ENCODE measurements at regions not wholly inside any gene's neighbourhood (a gene's known extent, or its start where the extent isn't known, plus 50 kb on each side); places are given as distances from the start of the nearest gene placed in this dataset.
"Not testable (repeated sequence)": the region's sequence is repeated elsewhere in the genome, so short reads cannot be mapped to it uniquely, and the experiment has no call there.

DNA sequence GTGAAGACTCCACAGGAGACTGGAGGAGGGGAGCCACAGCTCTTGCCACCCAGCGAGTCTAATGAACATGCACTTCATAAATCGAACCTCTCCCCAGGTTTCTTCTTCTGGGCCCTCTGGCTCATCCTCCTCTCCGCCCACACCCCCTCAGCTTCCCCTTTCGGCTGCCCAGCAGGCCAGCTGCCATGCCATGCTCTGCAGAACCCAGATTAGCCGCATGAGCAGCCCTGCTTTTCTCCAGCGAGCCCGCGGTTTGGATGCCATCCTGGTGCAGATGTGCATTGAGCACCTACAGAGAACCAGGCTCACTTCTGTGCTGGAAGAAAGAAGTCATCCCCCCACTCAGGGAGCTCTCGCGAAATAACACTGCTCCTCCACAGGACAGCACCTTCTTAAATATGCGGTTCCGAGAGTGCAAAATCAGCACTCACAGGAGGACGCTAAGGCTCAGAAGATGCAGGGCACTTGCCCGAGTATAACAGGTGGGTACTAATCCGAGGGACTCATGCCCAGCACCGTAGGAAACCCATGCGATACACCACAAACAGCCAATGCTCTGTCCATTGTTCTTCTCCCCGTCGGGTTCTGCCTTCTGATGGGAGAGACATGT, 143.0 kb upstream of the THBS2 start:
- TF ChIP-seq, protein P1, sequence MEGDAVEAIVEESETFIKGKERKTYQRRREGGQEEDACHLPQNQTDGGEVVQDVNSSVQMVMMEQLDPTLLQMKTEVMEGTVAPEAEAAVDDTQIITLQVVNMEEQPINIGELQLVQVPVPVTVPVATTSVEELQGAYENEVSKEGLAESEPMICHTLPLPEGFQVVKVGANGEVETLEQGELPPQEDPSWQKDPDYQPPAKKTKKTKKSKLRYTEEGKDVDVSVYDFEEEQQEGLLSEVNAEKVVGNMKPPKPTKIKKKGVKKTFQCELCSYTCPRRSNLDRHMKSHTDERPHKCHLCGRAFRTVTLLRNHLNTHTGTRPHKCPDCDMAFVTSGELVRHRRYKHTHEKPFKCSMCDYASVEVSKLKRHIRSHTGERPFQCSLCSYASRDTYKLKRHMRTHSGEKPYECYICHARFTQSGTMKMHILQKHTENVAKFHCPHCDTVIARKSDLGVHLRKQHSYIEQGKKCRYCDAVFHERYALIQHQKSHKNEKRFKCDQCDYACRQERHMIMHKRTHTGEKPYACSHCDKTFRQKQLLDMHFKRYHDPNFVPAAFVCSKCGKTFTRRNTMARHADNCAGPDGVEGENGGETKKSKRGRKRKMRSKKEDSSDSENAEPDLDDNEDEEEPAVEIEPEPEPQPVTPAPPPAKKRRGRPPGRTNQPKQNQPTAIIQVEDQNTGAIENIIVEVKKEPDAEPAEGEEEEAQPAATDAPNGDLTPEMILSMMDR (IDR thresholded peaks at IDR 0.05; ENCODE audit: unreplicated experiment) = no peak
- no peak overlapping the region for H3K4me3 Mint-ChIP-seq (ENCODE audit: low read depth)
- peaks cover 9% of the 10 kb centered on the region for H3K9me3 Mint-ChIP-seq (ENCODE audit: low read depth)

GRCh38 chr6:169396009-169396539, 142.4 kb upstream of the THBS2 start:
- H3K36me3 Mint-ChIP-seq (ENCODE audit: insufficient read depth); H3K4me1 Mint-ChIP-seq (ENCODE audit: low read depth): not testable (repeated sequence)
- peaks cover 13% of the 10 kb centered on the region for H3K9me3 Mint-ChIP-seq (ENCODE audit: low read depth)

More for the DNA sequence above, 143.0 kb upstream of the THBS2 start:
- H3K27ac Mint-ChIP-seq = no peak overlapping the region
- no peaks in the 10 kb centered on the region for H3K36me3 Mint-ChIP-seq (ENCODE audit: insufficient read depth)
- no peak for DNase-seq (ENCODE audit: low spot score, unreplicated experiment)
- H3K4me1 Mint-ChIP-seq (ENCODE audit: low read depth) = no peaks in the 10 kb centered on the region
- H3K27me3 Mint-ChIP-seq = peaks cover 11% of the 10 kb centered on the region

GRCh38 chr6:169395080-169395805, 141.6 kb upstream of the THBS2 start:
- Mint-ChIP-seq H3K4me3 (ENCODE audit: low read depth) (no peak overlapping the region), H3K4me1 (ENCODE audit: low read depth) (no peaks in the 10 kb centered on the region), H3K27me3 (peaks cover 11% of the 10 kb centered on the region), H3K36me3 (ENCODE audit: insufficient read depth) (no peaks in the 10 kb centered on the region), H3K27ac (no peak overlapping the region), H3K9me3 (ENCODE audit: low read depth) (peaks cover 19% of the 10 kb centered on the region)
- no peak for DNase-seq (ENCODE audit: low spot score, unreplicated experiment)
- TF ChIP-seq, protein P1 (IDR thresholded peaks at IDR 0.05; ENCODE audit: unreplicated experiment) = no peak

More at GRCh38 chr6:169396009-169396539, 142.4 kb upstream of the THBS2 start:
- DNase-seq (ENCODE audit: low spot score, unreplicated experiment); H3K27ac Mint-ChIP-seq; H3K4me3 Mint-ChIP-seq (ENCODE audit: low read depth): not testable (repeated sequence)
- peaks cover 11% of the 10 kb centered on the region for H3K27me3 Mint-ChIP-seq

DNA sequence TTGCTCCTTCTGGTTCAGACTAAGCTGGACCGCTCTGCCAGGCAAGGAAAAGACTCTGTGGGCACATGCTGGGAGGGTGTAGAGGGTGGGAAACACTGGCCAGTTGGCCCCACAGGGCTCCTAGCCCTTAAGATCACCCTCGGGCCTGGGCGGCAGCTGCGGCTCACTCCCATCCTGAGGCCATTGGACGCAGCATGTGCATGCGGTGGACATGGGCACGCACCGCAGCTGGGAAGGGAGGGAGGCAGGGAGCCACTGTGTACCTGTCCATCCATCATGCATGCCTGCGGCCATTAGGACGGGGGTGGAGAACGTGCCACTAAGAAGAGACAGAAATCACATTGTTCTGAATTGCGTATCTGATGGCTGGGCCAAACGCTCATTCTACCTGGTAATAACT, 140.1 kb upstream of the THBS2 start:
- no peak for DNase-seq (ENCODE audit: low spot score, unreplicated experiment)
- Mint-ChIP-seq H3K4me1 (ENCODE audit: low read depth) (no peaks in the 10 kb centered on the region), H3K4me3 (ENCODE audit: low read depth) (no peak overlapping the region), H3K36me3 (ENCODE audit: insufficient read depth) (peaks cover 2% of the 10 kb centered on the region), H3K9me3 (ENCODE audit: low read depth) (peaks cover 24% of the 10 kb centered on the region), H3K27me3 (peaks cover 9% of the 10 kb centered on the region), H3K27ac (no peak overlapping the region)
- TF ChIP-seq, protein P1 (IDR thresholded peaks at IDR 0.05; ENCODE audit: unreplicated experiment) = no peak

DNA sequence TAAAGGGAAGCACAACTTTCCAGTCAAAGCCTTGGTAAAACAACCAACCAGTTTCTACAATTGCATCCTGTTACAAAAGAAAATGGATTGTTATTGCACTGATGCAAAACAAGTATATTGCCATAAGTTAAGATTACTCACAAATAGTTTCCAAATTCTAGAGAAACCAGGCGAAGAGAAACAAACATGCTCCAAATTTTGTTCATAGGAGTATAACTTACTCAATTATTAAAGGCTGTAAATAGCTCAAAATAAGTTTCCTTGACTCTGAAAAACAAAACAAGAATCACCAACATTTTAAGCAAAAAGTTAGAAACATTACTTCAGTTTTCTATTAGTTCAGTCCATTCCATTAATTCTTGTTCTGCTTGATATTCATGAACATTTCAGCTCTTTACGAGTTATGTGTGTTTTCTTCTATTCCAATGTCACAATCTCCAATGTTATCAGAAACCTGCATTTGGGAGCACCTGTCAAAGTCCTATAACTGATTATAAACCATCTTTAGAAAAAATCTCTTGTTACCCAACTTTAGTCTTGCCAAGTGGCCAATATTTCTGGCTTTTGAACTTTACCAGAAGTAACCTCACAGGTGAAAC, 137.9 kb upstream of the THBS2 start:
- H3K27me3 Mint-ChIP-seq = peaks cover 8% of the 10 kb centered on the region
- H3K27ac Mint-ChIP-seq = no peak overlapping the region
- DNase-seq (ENCODE audit: low spot score, unreplicated experiment) = no peak

More for the DNA sequence above, 137.9 kb upstream of the THBS2 start:
- peaks cover 24% of the 10 kb centered on the region for H3K9me3 Mint-ChIP-seq (ENCODE audit: low read depth)
- H3K4me3 Mint-ChIP-seq (ENCODE audit: low read depth) = no peak overlapping the region
- TF ChIP-seq, protein P1 (IDR thresholded peaks at IDR 0.05; ENCODE audit: unreplicated experiment) = no peak
- H3K36me3 Mint-ChIP-seq (ENCODE audit: insufficient read depth) = peaks cover 2% of the 10 kb centered on the region
- no peaks in the 10 kb centered on the region for H3K4me1 Mint-ChIP-seq (ENCODE audit: low read depth)
